ENCODE measurements at regions not wholly inside any gene's neighbourhood (a gene's known extent, or its start where the extent isn't known, plus 50 kb on each side); places are given as distances from the start of the nearest gene placed in this dataset.

DNA sequence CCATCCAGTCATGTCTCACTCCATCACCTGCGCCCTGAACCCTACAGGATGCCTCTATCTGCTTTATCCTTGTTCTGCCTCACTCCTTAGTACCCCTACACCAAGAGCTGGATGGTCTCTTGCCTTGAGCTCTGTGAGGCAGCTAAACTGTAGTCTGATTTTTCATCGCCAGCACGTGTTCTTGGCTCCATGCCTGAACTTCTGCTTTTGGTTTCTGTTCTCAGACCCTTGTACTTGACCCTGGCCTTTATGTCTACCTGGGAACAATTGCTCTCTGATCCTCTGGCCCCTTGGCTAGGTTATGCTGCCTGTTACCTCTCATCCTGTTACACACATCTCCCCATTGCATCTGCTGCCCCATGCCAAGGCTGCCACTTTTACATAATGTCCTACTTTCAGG, 318.0 kb upstream of the LMCD1 start:
- no CpG with 5 or more reads among the region's 3 CpGs for WGBS (ENCODE audit: insufficient coverage, insufficient read length)
- Histone ChIP-seq H3K9me3 (ENCODE audit: control insufficient read depth, insufficient read depth, low read length) (no peaks in the 10 kb centered on the region), H3K4me1 (ENCODE audit: control insufficient read depth, insufficient read depth, low read length) (no peaks in the 10 kb centered on the region), H3K4me3 (ENCODE audit: low read length) (no peak overlapping the region), H3K27me3 (ENCODE audit: control insufficient read depth, insufficient read depth, low read length) (no peaks in the 10 kb centered on the region), H3K27ac (ENCODE audit: low read length) (no peak overlapping the region), H3K36me3 (ENCODE audit: control insufficient read depth, insufficient read depth, low read length) (no peaks in the 10 kb centered on the region)
- DNase-seq (ENCODE audit: low read depth, low spot score) = no peak

DNA sequence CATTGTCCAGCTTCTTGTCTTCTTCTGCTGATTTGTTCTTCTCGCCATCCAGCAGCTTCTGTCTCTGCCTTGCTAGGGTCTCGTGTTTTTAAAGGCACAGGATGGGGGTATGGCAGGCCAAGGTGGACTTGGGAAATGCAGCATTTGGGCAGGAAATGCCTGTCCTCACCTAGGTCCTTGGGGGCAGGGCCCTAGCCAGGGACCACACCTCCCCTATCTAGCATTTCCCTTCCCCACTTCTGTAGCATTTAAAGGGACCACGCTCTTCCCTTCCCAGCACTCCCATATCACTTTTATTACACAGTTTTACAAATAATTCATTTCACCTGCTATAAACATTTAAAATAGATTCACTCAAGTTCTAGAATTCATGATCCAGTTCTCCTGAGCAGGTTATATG, 315.4 kb upstream of the LMCD1 start:
- no peak overlapping the region for H3K27ac ChIP-seq (ENCODE audit: low read length)
- no peaks in the 10 kb centered on the region for H3K9me3 ChIP-seq (ENCODE audit: control insufficient read depth, insufficient read depth, low read length)
- H3K4me1 ChIP-seq (ENCODE audit: control insufficient read depth, insufficient read depth, low read length) = no peaks in the 10 kb centered on the region
- WGBS (ENCODE audit: insufficient coverage, insufficient read length) = no CpG with 5 or more reads among the region's 3 CpGs
- no peaks in the 10 kb centered on the region for H3K27me3 ChIP-seq (ENCODE audit: control insufficient read depth, insufficient read depth, low read length)
- H3K36me3 ChIP-seq (ENCODE audit: control insufficient read depth, insufficient read depth, low read length) = no peaks in the 10 kb centered on the region
- H3K4me3 ChIP-seq (ENCODE audit: low read length) = no peak overlapping the region
- no peak for DNase-seq (ENCODE audit: low read depth, low spot score)

DNA sequence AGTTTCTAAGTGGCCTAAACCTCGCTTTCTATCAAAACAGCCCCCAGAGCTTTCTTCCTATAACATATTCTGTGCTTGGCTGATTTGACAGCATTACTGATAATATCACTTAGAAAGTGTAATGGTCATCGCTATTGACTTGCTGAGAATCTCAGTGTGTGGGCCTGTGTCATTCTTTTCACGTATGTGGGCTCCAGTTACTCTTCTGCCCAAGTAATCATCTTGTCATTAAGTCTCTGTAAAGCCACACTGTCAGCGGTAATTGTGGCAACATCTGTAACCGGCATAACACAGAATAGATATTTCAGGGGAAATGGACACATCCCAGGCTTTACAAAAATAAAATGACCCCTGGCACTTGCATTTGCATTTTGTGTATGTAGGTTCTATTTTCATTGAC, 313.6 kb upstream of the LMCD1 start:
- H3K9me3 ChIP-seq (ENCODE audit: control insufficient read depth, insufficient read depth, low read length) = no peaks in the 10 kb centered on the region
- WGBS (ENCODE audit: insufficient coverage, insufficient read length) = no CpG with 5 or more reads among the region's 5 CpGs
- no peaks in the 10 kb centered on the region for H3K36me3 ChIP-seq (ENCODE audit: control insufficient read depth, insufficient read depth, low read length)
- H3K27ac ChIP-seq (ENCODE audit: low read length) = no peak overlapping the region
- H3K4me1 ChIP-seq (ENCODE audit: control insufficient read depth, insufficient read depth, low read length) = no peaks in the 10 kb centered on the region
- no peak overlapping the region for H3K4me3 ChIP-seq (ENCODE audit: low read length)
- no peak for DNase-seq (ENCODE audit: low read depth, low spot score)
- H3K27me3 ChIP-seq (ENCODE audit: control insufficient read depth, insufficient read depth, low read length) = no peaks in the 10 kb centered on the region

DNA sequence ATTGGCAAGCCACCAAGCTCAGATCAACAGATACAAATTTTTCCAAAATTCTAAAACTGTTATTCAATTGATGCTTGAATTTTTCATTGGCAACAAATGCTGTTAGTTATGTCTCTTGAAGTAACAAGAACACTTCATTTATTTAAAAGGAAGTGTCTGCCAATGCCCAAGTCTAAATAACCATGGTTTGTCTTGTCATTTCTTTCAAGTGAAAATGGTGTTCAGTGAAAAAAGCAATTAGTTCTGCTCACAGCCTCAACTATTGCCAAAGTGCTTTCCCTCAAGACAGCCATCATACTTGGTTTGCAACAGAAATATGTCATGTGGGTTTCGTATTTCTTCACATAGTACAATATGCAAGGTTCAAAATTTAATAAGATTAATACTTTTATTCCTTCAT, 312.6 kb upstream of the LMCD1 start:
- no peak for DNase-seq (ENCODE audit: low read depth, low spot score)
- no peaks in the 10 kb centered on the region for H3K9me3 ChIP-seq (ENCODE audit: control insufficient read depth, insufficient read depth, low read length)
- H3K4me1 ChIP-seq (ENCODE audit: control insufficient read depth, insufficient read depth, low read length) = no peaks in the 10 kb centered on the region
- H3K4me3 ChIP-seq (ENCODE audit: low read length) = no peak overlapping the region
- no peak overlapping the region for H3K27ac ChIP-seq (ENCODE audit: low read length)
- WGBS (ENCODE audit: insufficient coverage, insufficient read length) = no CpG with 5 or more reads among the region's 1 CpG
- no peaks in the 10 kb centered on the region for H3K36me3 ChIP-seq (ENCODE audit: control insufficient read depth, insufficient read depth, low read length)
- no peaks in the 10 kb centered on the region for H3K27me3 ChIP-seq (ENCODE audit: control insufficient read depth, insufficient read depth, low read length)

DNA sequence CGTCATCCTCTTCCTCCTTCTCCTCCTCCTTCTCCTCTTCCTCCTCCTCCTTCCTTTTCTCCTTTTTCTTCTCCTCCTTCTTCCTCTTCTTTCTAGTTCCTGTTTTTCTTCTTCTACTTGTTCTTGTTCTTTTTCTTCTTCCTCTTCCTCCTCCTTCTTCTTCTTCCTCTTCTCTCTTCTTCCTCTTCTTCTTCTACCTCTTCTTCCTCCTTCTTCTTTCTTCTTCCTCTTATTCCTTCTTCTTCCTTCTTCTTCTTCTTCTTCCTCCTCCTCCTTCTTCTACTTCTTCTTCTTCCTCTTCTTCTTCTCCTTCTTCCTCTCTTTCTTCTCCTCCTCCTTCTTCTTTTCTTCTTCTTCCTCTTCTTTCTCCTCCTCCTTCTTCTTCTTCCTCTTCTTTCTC, 310.2 kb upstream of the LMCD1 start:
- H3K27me3 ChIP-seq (ENCODE audit: control insufficient read depth, insufficient read depth, low read length) = no peaks in the 10 kb centered on the region
- H3K27ac ChIP-seq (ENCODE audit: low read length) = no peak overlapping the region
- no peak for DNase-seq (ENCODE audit: low read depth, low spot score)
- no peaks in the 10 kb centered on the region for H3K36me3 ChIP-seq (ENCODE audit: control insufficient read depth, insufficient read depth, low read length)
- WGBS (ENCODE audit: insufficient coverage, insufficient read length) = no CpG with 5 or more reads among the region's 1 CpG
- H3K9me3 ChIP-seq (ENCODE audit: control insufficient read depth, insufficient read depth, low read length) = no peaks in the 10 kb centered on the region
- no peak overlapping the region for H3K4me3 ChIP-seq (ENCODE audit: low read length)
- no peaks in the 10 kb centered on the region for H3K4me1 ChIP-seq (ENCODE audit: control insufficient read depth, insufficient read depth, low read length)

- Histone ChIP-seq H3K4me3 (ENCODE audit: low read length) (no peak overlapping the region), H3K36me3 (ENCODE audit: control insufficient read depth, insufficient read depth, low read length) (no peaks in the 10 kb centered on the region), H3K4me1 (ENCODE audit: control insufficient read depth, insufficient read depth, low read length) (no peaks in the 10 kb centered on the region), H3K9me3 (ENCODE audit: control insufficient read depth, insufficient read depth, low read length) (no peaks in the 10 kb centered on the region), H3K27ac (ENCODE audit: low read length) (no peak overlapping the region), H3K27me3 (ENCODE audit: control insufficient read depth, insufficient read depth, low read length) (no peaks in the 10 kb centered on the region)
- no peak for DNase-seq (ENCODE audit: low read depth, low spot score)
- no CpG with 5 or more reads among the region's 2 CpGs for WGBS (ENCODE audit: insufficient coverage, insufficient read length)
Measured at GRCh38 chr3:8197384-8197783, 304.2 kb upstream of the LMCD1 start.

- H3K4me3 ChIP-seq (ENCODE audit: low read length) = no peak overlapping the region
- no peaks in the 10 kb centered on the region for H3K36me3 ChIP-seq (ENCODE audit: control insufficient read depth, insufficient read depth, low read length)
- no peak for DNase-seq (ENCODE audit: low read depth, low spot score)
- no peaks in the 10 kb centered on the region for H3K27me3 ChIP-seq (ENCODE audit: control insufficient read depth, insufficient read depth, low read length)
- no peaks in the 10 kb centered on the region for H3K9me3 ChIP-seq (ENCODE audit: control insufficient read depth, insufficient read depth, low read length)
- H3K4me1 ChIP-seq (ENCODE audit: control insufficient read depth, insufficient read depth, low read length) = no peaks in the 10 kb centered on the region
- no CpG with 5 or more reads among the region's 4 CpGs for WGBS (ENCODE audit: insufficient coverage, insufficient read length)
- no peak overlapping the region for H3K27ac ChIP-seq (ENCODE audit: low read length)
Measured at GRCh38 chr3:8198605-8199004, 303.0 kb upstream of the LMCD1 start.

- H3K4me1 ChIP-seq (ENCODE audit: control insufficient read depth, insufficient read depth, low read length) = no peaks in the 10 kb centered on the region
- H3K4me3 ChIP-seq (ENCODE audit: low read length) = no peak overlapping the region
- no peaks in the 10 kb centered on the region for H3K36me3 ChIP-seq (ENCODE audit: control insufficient read depth, insufficient read depth, low read length)
- H3K27me3 ChIP-seq (ENCODE audit: control insufficient read depth, insufficient read depth, low read length) = no peaks in the 10 kb centered on the region
- no peak for DNase-seq (ENCODE audit: low read depth, low spot score)
- H3K9me3 ChIP-seq (ENCODE audit: control insufficient read depth, insufficient read depth, low read length) = no peaks in the 10 kb centered on the region
- no peak overlapping the region for H3K27ac ChIP-seq (ENCODE audit: low read length)
- no CpG with 5 or more reads among the region's 3 CpGs for WGBS (ENCODE audit: insufficient coverage, insufficient read length)
Measured at GRCh38 chr3:8200996-8201395, 300.6 kb upstream of the LMCD1 start.

DNA sequence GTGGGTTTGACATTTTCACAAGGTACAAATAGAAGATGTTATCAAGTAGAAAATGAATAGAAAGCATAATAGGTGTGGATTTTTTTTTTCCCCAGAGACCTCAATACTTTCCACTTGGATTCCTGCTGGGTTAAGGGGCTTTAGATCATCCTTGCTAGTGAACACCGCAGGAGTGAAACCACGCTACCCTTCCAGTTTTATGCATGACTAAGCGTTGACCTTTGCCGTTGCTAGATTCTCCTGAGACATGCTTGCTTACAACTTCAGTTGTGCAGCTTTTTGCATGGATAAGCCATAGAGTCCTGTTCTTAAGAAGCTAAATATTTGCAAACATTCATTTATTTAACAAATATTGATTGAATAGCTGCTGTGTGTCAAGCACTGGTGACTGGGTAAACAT, 299.7 kb upstream of the LMCD1 start:
- WGBS (ENCODE audit: insufficient coverage, insufficient read length) = no CpG with 5 or more reads among the region's 4 CpGs
- Histone ChIP-seq H3K9me3 (ENCODE audit: control insufficient read depth, insufficient read depth, low read length) (no peaks in the 10 kb centered on the region), H3K4me3 (ENCODE audit: low read length) (no peak overlapping the region), H3K4me1 (ENCODE audit: control insufficient read depth, insufficient read depth, low read length) (no peaks in the 10 kb centered on the region), H3K27me3 (ENCODE audit: control insufficient read depth, insufficient read depth, low read length) (no peaks in the 10 kb centered on the region), H3K36me3 (ENCODE audit: control insufficient read depth, insufficient read depth, low read length) (no peaks in the 10 kb centered on the region), H3K27ac (ENCODE audit: low read length) (no peak overlapping the region)
- DNase-seq (ENCODE audit: low read depth, low spot score) = no peak

DNA sequence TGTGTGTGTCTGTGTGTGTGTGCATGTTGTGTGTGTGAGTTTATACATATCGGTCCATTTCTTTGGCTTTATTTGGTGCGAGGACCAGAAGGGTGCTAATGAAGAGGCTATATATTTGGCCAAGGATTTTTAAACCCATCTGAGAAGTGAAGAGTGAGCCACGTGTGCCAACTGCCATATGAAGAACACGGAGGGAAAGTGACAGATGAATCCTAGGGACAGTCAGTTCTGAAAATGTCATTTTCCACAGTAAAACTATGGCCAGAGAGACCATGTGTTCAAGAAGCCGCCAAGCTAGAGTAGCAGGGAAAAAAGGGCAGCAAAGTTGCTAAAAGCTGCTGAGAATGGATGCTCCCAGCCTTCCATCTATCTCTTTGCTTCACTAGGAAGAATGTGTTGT, 297.3 kb upstream of the LMCD1 start:
- Histone ChIP-seq H3K27ac (ENCODE audit: low read length) (no peak overlapping the region), H3K4me1 (ENCODE audit: control insufficient read depth, insufficient read depth, low read length) (no peaks in the 10 kb centered on the region), H3K36me3 (ENCODE audit: control insufficient read depth, insufficient read depth, low read length) (no peaks in the 10 kb centered on the region), H3K4me3 (ENCODE audit: low read length) (no peak overlapping the region), H3K9me3 (ENCODE audit: control insufficient read depth, insufficient read depth, low read length) (no peaks in the 10 kb centered on the region), H3K27me3 (ENCODE audit: control insufficient read depth, insufficient read depth, low read length) (no peaks in the 10 kb centered on the region)
- WGBS (ENCODE audit: insufficient coverage, insufficient read length) = no CpG with 5 or more reads among the region's 5 CpGs
- no peak for DNase-seq (ENCODE audit: low read depth, low spot score)

- Histone ChIP-seq H3K27ac (ENCODE audit: low read length) (no peak overlapping the region), H3K4me1 (ENCODE audit: control insufficient read depth, insufficient read depth, low read length) (no peaks in the 10 kb centered on the region), H3K9me3 (ENCODE audit: control insufficient read depth, insufficient read depth, low read length) (no peaks in the 10 kb centered on the region), H3K4me3 (ENCODE audit: low read length) (no peak overlapping the region), H3K36me3 (ENCODE audit: control insufficient read depth, insufficient read depth, low read length) (no peaks in the 10 kb centered on the region), H3K27me3 (ENCODE audit: control insufficient read depth, insufficient read depth, low read length) (no peaks in the 10 kb centered on the region)
- DNase-seq (ENCODE audit: low read depth, low spot score) = no peak
- WGBS (ENCODE audit: insufficient coverage, insufficient read length) = no CpG with 5 or more reads among the region's 5 CpGs
Measured at GRCh38 chr3:8204853-8205650, 296.6 kb upstream of the LMCD1 start.

Data from iPS DF 6.9 (cell line).